H1 (cell line): ENCODE measurements at regions not wholly inside any gene's neighbourhood (a gene's known extent, or its start where the extent isn't known, plus 50 kb on each side); places are given as distances from the start of the nearest gene placed in this dataset.

Source experiments
- CTCF ChIA-PET: fragments of 300-600 bp; sonication (Branson Sonifier 250); formaldehyde crosslinking; loops from one replicate; lab custom pipeline; 2021; ENCODE audit not compliant: partially characterized antibody; lab: Charles Lee
- POLR2A ChIA-PET: fragments of 300-600 bp; sonication (Branson Sonifier 250); formaldehyde crosslinking; loops from one replicate; lab custom pipeline; 2021; ENCODE audit warnings: inconsistent platforms; ENCODE audit not compliant: partially characterized antibody; lab: Charles Lee
- DNase-seq, 2 experiments: peaks; one replicate each; pipeline versions ENCODE4 v3.0.0 to v3.0.0-alpha.2; 2010 to 2022; ENCODE audit warnings: low spot score in 2 of 2, low read depth in 1 of 2, mixed read lengths in 1 of 2
- FAIRE-seq: peaks from 2 replicates; lab custom pipeline; 2011; peaks lifted over from hg19 to GRCh38; lab: Jason Lieb, UNC
- H2AFZ ChIP-seq: 2 replicates; pipeline ENCODE4 v1.8.1; 2012; ENCODE audit warnings: low read length, inconsistent platforms
- H2AK5ac ChIP-seq: 2 replicates; pipeline ENCODE4 v1.6.1; 2013; ENCODE audit warnings: low read depth, low read length
- H2BK120ac ChIP-seq: replicated peaks from 2 replicates; pipeline ENCODE3; 2013; ENCODE audit warnings: low read depth, low read length, inconsistent platforms
- H2BK12ac ChIP-seq: 2 replicates; pipeline ENCODE4 v1.6.1; 2013; ENCODE audit warnings: low read depth, low read length
- H2BK15ac ChIP-seq: 2 replicates; pipeline ENCODE4 v1.6.1; 2013; ENCODE audit warnings: low read length
- H2BK20ac ChIP-seq: 2 replicates; pipeline ENCODE4 v1.6.1; 2013; ENCODE audit warnings: low read length
- H2BK5ac ChIP-seq: 2 replicates; pipeline ENCODE4 v1.6.1; 2013; ENCODE audit warnings: low read depth, low read length
- H3K14ac ChIP-seq: 2 replicates; pipeline ENCODE4 v1.6.1; 2013; ENCODE audit warnings: inconsistent platforms; ENCODE audit not compliant: insufficient read length
- H3K18ac ChIP-seq: 2 replicates; pipeline ENCODE4 v1.6.1; 2013; ENCODE audit warnings: low read length; ENCODE audit errors: extremely low read depth
- H3K23ac ChIP-seq: 2 replicates; pipeline ENCODE4 v1.6.1; 2013; ENCODE audit warnings: inconsistent platforms; ENCODE audit not compliant: insufficient read length
- H3K23me2 ChIP-seq: 2 replicates; pipeline ENCODE4 v1.6.1; 2013; ENCODE audit warnings: low read depth, low read length
- H3K27ac ChIP-seq: 2 replicates; pipeline ENCODE4 v1.6.1; 2011; ENCODE audit warnings: low read depth, low read length, inconsistent platforms
- H3K27me3 ChIP-seq, 4 experiments: replicated peaks in 1 of 4; 1 replicate in 1 of 4; 2 replicates in 3 of 4; pipeline versions ENCODE4 v1.6.1 to v1.8.1; 2011 to 2013; ENCODE audit warnings: low read length in 3 of 4, mild to moderate bottlenecking in 3 of 4, inconsistent platforms in 2 of 4, mixed read lengths in 2 of 4, moderate library complexity in 1 of 4; ENCODE audit not compliant: control insufficient read depth in 3 of 4, insufficient read depth in 3 of 4; ENCODE audit errors: extremely low read depth in 1 of 4
- H3K36me3 ChIP-seq, 4 experiments: 2 replicates each; pipeline versions ENCODE4 v1.6.1 to v1.8.1; 2011 to 2013; ENCODE audit warnings: mild to moderate bottlenecking in 4 of 4, low read length in 3 of 4, moderate library complexity in 2 of 4, control low read depth in 1 of 4, inconsistent platforms in 1 of 4; ENCODE audit not compliant: insufficient read depth in 4 of 4, control insufficient read depth in 2 of 4
- H3K4ac ChIP-seq: replicated peaks from 2 replicates; pipeline ENCODE3; 2013; ENCODE audit warnings: low read length, low read depth, mixed read lengths, inconsistent platforms; ENCODE audit not compliant: insufficient read length
- H3K4me1 ChIP-seq, 4 experiments: replicated peaks in 1 of 4; 1 replicate in 1 of 4; 2 replicates in 3 of 4; pipeline versions ENCODE4 v1.6.1 to v1.8.1; 2011 to 2013; ENCODE audit warnings: low read length in 3 of 4, inconsistent platforms in 2 of 4, mixed read lengths in 1 of 4; ENCODE audit not compliant: insufficient read depth in 4 of 4, control insufficient read depth in 3 of 4
- H3K4me2 ChIP-seq, 2 experiments: 2 replicates each; pipeline versions ENCODE4 v1.6.1 to v1.8.1; 2011 to 2013; ENCODE audit warnings: low read depth in 2 of 2, low read length in 2 of 2, control low read depth in 1 of 2, inconsistent platforms in 1 of 2, mild to moderate bottlenecking in 1 of 2; ENCODE audit not compliant: insufficient read depth in 1 of 2
- H3K4me3 ChIP-seq, 4 experiments: fragments of 200-600, 300-600 bp in 1 of 4; sonication (generic), shearing (Covaris generic), sonication (Bioruptor Twin) in 1 of 4; 2 replicates each; pipeline versions ENCODE4 v1.5.1 to v1.8.1; 2011 to 2016; ENCODE audit warnings: low read length in 4 of 4, low read depth in 3 of 4, control low read depth in 2 of 4, inconsistent platforms in 2 of 4, mild to moderate bottlenecking in 2 of 4, mixed read lengths in 1 of 4, moderate library complexity in 1 of 4; ENCODE audit not compliant: insufficient read depth in 2 of 4; ENCODE audit errors: extremely low read depth in 1 of 4
- H3K56ac ChIP-seq: replicated peaks from 2 replicates; pipeline ENCODE3; 2013; ENCODE audit warnings: low read depth, mild to moderate bottlenecking, mixed read lengths, low read length, inconsistent platforms; ENCODE audit not compliant: insufficient read length
- H3K79me1 ChIP-seq: 2 replicates; pipeline ENCODE4 v1.6.1; 2013; ENCODE audit warnings: low read depth, low read length, control low read depth
- H3K79me2 ChIP-seq, 2 experiments: 2 replicates each; pipeline versions ENCODE4 v1.6.1 to v1.8.1; 2012 to 2013; ENCODE audit warnings: low read length in 2 of 2, mild to moderate bottlenecking in 2 of 2, inconsistent platforms in 1 of 2; ENCODE audit not compliant: insufficient read depth in 2 of 2, control insufficient read depth in 1 of 2
- H3K9ac ChIP-seq, 4 experiments: replicated peaks in 1 of 4; 1 replicate in 1 of 4; 2 replicates in 3 of 4; pipeline versions ENCODE4 v1.6.1 to v1.8.1; 2011 to 2013; ENCODE audit warnings: low read depth in 3 of 4, low read length in 3 of 4, control low read depth in 2 of 4, mild to moderate bottlenecking in 2 of 4, moderate library complexity in 2 of 4, inconsistent platforms in 1 of 4; ENCODE audit errors: extremely low read depth in 1 of 4
- H3K9me3 ChIP-seq, 2 experiments: 2 replicates each; pipeline versions ENCODE4 v1.6.1 to v1.8.1; 2012 to 2013; ENCODE audit warnings: mild to moderate bottlenecking in 2 of 2, moderate library complexity in 2 of 2, control low read depth in 1 of 2, inconsistent platforms in 1 of 2, low read depth in 1 of 2, low read length in 1 of 2, mixed read lengths in 1 of 2; ENCODE audit not compliant: insufficient read depth in 2 of 2
- H4K20me1 ChIP-seq, 2 experiments: replicated peaks in 1 of 2; 2 replicates each; pipeline versions ENCODE3 to v1.8.1; 2011 to 2013; ENCODE audit warnings: inconsistent platforms in 2 of 2, low read length in 2 of 2, mild to moderate bottlenecking in 1 of 2; ENCODE audit not compliant: insufficient read depth in 2 of 2, control insufficient read depth in 1 of 2
- H4K5ac ChIP-seq: 2 replicates; pipeline ENCODE4 v1.6.1; 2013; ENCODE audit warnings: low read length, low read depth, mixed read lengths, inconsistent platforms; ENCODE audit not compliant: insufficient read length
- H4K8ac ChIP-seq: 2 replicates; pipeline ENCODE4 v1.8.0; 2013; ENCODE audit warnings: mild to moderate bottlenecking, moderate library complexity, low read length, inconsistent platforms; ENCODE audit not compliant: insufficient read depth; ENCODE audit errors: extremely low read depth
- H4K91ac ChIP-seq: replicated peaks from 2 replicates; pipeline ENCODE3; 2013; ENCODE audit warnings: low read length, mixed read lengths, inconsistent platforms; ENCODE audit not compliant: insufficient read length
- ASH2L ChIP-seq: fragments of 200-600, 300-600 bp; sonication (generic); IDR thresholded peaks from one replicate; pipeline ENCODE4 v1.7.1; 2017; ENCODE audit warnings: low read length
- BACH1 ChIP-seq: IDR thresholded peaks from 2 replicates; pipeline ENCODE4 v1.6.1; 2012; ENCODE audit warnings: low read length, improper control_type of control experiment
- BCL11A ChIP-seq, 2 experiments: IDR thresholded peaks; one replicate each; pipeline ENCODE4 v1.6.1; 2011; ENCODE audit warnings: low read depth in 2 of 2, low read length in 2 of 2, mild to moderate bottlenecking in 2 of 2
- CEBPB ChIP-seq: IDR thresholded peaks from 2 replicates; pipeline ENCODE4 v1.6.1; 2012; ENCODE audit warnings: low read depth, low read length
- EGR1 ChIP-seq: IDR thresholded peaks from 2 replicates; pipeline ENCODE4 v1.6.1; 2011; ENCODE audit warnings: low read depth, low read length, borderline replicate concordance
- HDAC2 ChIP-seq, 2 experiments: fragments of 300-600 bp in 1 of 2; sonication (generic) in 1 of 2; IDR thresholded peaks; 2 replicates each; pipeline ENCODE4 v1.6.1; 2011 to 2012; ENCODE audit warnings: low read depth in 2 of 2, low read length in 2 of 2, mild to moderate bottlenecking in 2 of 2, moderate library complexity in 2 of 2, borderline replicate concordance in 1 of 2, inconsistent platforms in 1 of 2
- HDAC6 ChIP-seq: IDR thresholded peaks from one replicate; pipeline ENCODE4 v1.7.1; 2012; ENCODE audit warnings: low read depth, mild to moderate bottlenecking, inconsistent platforms, low read length, moderate library complexity
- KDM5A ChIP-seq: fragments of 200-600 bp; IDR thresholded peaks from 2 replicates; pipeline ENCODE4 v1.7.1; 2012; ENCODE audit warnings: mild to moderate bottlenecking, low read length, inconsistent platforms, mixed read lengths
- POLR2AphosphoS5 ChIP-seq: IDR thresholded peaks from 2 replicates; pipeline ENCODE4 v1.6.1; 2011; ENCODE audit warnings: low read depth, low read length
- RBBP5 ChIP-seq: IDR thresholded peaks from 2 replicates; pipeline ENCODE4 v1.7.1; 2012; ENCODE audit warnings: low read depth, mild to moderate bottlenecking, inconsistent platforms, low read length, moderate library complexity, borderline replicate concordance
- SP2 ChIP-seq: IDR thresholded peaks from 2 replicates; pipeline ENCODE4 v1.6.1; 2012; ENCODE audit warnings: mild to moderate bottlenecking, low read length, inconsistent platforms
- SP4 ChIP-seq: IDR thresholded peaks from 2 replicates; pipeline ENCODE4 v1.6.1; 2012; ENCODE audit warnings: low read length, inconsistent platforms
- SUZ12 ChIP-seq: fragments of 200-600 bp; sonication (generic); IDR thresholded peaks from 2 replicates; pipeline ENCODE4 v1.6.1; 2012; ENCODE audit warnings: mild to moderate bottlenecking, inconsistent platforms, low read length, moderate library complexity, mixed read lengths
- TEAD4 ChIP-seq: IDR thresholded peaks from 2 replicates; pipeline ENCODE4 v1.6.1; 2012; ENCODE audit warnings: low read depth, low read length, inconsistent platforms, mixed read lengths
- WGBS, 2 experiments: shearing (Covaris generic) in 1 of 2; methylation state at CpG; one replicate each; pipeline versions ENCODE4 v1.1.6 to v1.1.7; 2013 to 2015; ENCODE audit warnings: low lambda C conversion rate in 2 of 2, mixed read lengths in 2 of 2, inconsistent platforms in 1 of 2, low coverage in 1 of 2, missing lambda C conversion rate in 1 of 2; ENCODE audit not compliant: insufficient replicate concordance in 2 of 2, insufficient coverage in 1 of 2, insufficient read length in 1 of 2; ENCODE audit errors: extremely low coverage in 1 of 2, missing lambda C conversion rate in 1 of 2; 5-methylcytosine and 5-hydroxymethylcytosine counted together
- TF ChIP-seq, protein P1 (sequence below): IDR thresholded peaks from 2 replicates; pipeline ENCODE4 v1.6.1; 2012; ENCODE audit warnings: low read length, inconsistent platforms

DNA sequence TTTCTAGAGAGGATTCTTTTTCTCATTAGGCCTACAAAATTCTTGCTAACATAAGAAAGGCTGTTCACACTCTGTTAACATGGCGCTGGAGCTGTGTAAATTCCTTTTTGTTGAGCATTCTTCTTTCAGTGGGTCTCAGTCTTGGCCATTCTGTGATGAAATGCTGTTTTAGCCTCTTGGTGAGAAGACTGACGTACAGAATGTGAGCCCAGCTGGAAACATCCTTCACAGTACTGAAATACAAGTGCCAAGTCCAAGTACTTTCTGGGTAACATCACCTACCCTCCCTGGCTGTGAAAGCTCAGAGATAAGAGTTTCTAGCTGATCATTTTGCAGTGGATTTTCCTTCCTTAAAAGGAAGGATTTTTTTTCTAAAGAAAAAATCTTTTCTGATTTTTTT is 231.8 kb downstream of the AHR start:
- Histone ChIP-seq H3K14ac (no peak overlapping the region), H3K4me2 (no peak overlapping the region), H3K27me3 (no peaks in the 10 kb centered on the region), H2BK15ac (no peak overlapping the region), H3K9me3 (no peaks in the 10 kb centered on the region), H2AFZ (no peak overlapping the region), H3K4me1 (peaks cover 0 to 3% (median 0%) of the 10 kb centered on the region in 4 experiments; a peak in 1 of 7 replicates), H2BK12ac (no peak overlapping the region), H3K23me2 (no peaks in the 10 kb centered on the region; the same call in 1 of the 2 replicates), H3K23ac (no peak overlapping the region), H4K8ac (no peak overlapping the region), H4K91ac (no peak overlapping the region), H3K79me1 (no peaks in the 10 kb centered on the region), H2BK5ac (no peak overlapping the region), H2BK20ac (no peak overlapping the region), H4K20me1 (no peaks in the 10 kb centered on the region), H3K18ac (no peak overlapping the region), H4K5ac (no peak overlapping the region), H3K4ac (no peak overlapping the region), H3K9ac (no peak overlapping the region), H3K56ac (no peak overlapping the region), H3K27ac (no peak overlapping the region), H3K79me2 (no peaks in the 10 kb centered on the region), H2AK5ac (no peak overlapping the region), H2BK120ac (no peak overlapping the region), H3K36me3 (no peaks in the 10 kb centered on the region), H3K4me3 (no peak overlapping the region)
- ChIA-PET POLR2A (no interaction called here), CTCF (interaction anchor here (0.6 kb wide), 1 partner anchor 487 kb away, joined by 3 read pairs; no protein-coding TSS in a partner anchor)
- FAIRE-seq (no peak), DNase-seq (no peak)
- WGBS, 2 experiments = 63% methylated on average over 2 of the region's 2 CpGs; no CpG with 5 or more reads in 1 of the 2 experiments
- TF ChIP-seq POLR2AphosphoS5 = no peak
- no peak for TF ChIP-seq SP2
- no peak for TF ChIP-seq TEAD4
- TF ChIP-seq HDAC6 = no peak
- TF ChIP-seq ASH2L = no peak
- no peak for TF ChIP-seq RBBP5
- TF ChIP-seq BACH1 = no peak
- no peak for TF ChIP-seq BCL11A (IDR thresholded peaks at IDR 0.05; ENCODE audit: low read depth in 2 of 2, low read length in 2 of 2)
- TF ChIP-seq SP4 = no peak
- TF ChIP-seq EGR1 = no peak
- no peak for TF ChIP-seq SUZ12
- TF ChIP-seq CEBPB = no peak
- no peak for TF ChIP-seq KDM5A
- no peak for TF ChIP-seq HDAC2 (IDR thresholded peaks at IDR 0.05; ENCODE audit: borderline replicate concordance in 1 of 2, low read depth in 2 of 2, low read length in 2 of 2)
- TF ChIP-seq, protein P1, sequence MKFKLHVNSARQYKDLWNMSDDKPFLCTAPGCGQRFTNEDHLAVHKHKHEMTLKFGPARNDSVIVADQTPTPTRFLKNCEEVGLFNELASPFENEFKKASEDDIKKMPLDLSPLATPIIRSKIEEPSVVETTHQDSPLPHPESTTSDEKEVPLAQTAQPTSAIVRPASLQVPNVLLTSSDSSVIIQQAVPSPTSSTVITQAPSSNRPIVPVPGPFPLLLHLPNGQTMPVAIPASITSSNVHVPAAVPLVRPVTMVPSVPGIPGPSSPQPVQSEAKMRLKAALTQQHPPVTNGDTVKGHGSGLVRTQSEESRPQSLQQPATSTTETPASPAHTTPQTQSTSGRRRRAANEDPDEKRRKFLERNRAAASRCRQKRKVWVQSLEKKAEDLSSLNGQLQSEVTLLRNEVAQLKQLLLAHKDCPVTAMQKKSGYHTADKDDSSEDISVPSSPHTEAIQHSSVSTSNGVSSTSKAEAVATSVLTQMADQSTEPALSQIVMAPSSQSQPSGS = no peak
